ENCODE measurements at regions not wholly inside any gene's neighbourhood (a gene's known extent, or its start where the extent isn't known, plus 50 kb on each side); places are given as distances from the start of the nearest gene placed in this dataset.
"Not testable (repeated sequence)": the region's sequence is repeated elsewhere in the genome, so short reads cannot be mapped to it uniquely, and the experiment has no call there.

GRCh38 chr18:49723648-49724180 is 89.6 kb downstream of the ACAA2 start:
- FAIRE-seq = no peak
- TF ChIP-seq CTCF (IDR thresholded peaks at IDR 0.05; ENCODE audit: insufficient read depth, missing control alignments) = no peak
- DNase-seq (ENCODE audit: insufficient read length, low spot score) = no peak

- DNase-seq (ENCODE audit: insufficient read length, low spot score) (no peak), FAIRE-seq (no peak)
- TF ChIP-seq CTCF (IDR thresholded peaks at IDR 0.05; ENCODE audit: insufficient read depth, missing control alignments) = no peak
Measured at GRCh38 chr18:49722477-49722876, 90.9 kb downstream of the ACAA2 start.

GRCh38 chr18:49721981-49722380 is 91.4 kb downstream of the ACAA2 start:
- TF ChIP-seq CTCF (IDR thresholded peaks at IDR 0.05; ENCODE audit: insufficient read depth, missing control alignments) = no peak
- no peak for FAIRE-seq
- no peak for DNase-seq (ENCODE audit: insufficient read length, low spot score)

GRCh38 chr18:49720944-49721343 is 92.4 kb downstream of the ACAA2 start:
- not testable (repeated sequence) for DNase-seq (ENCODE audit: insufficient read length, low spot score); FAIRE-seq

- no peak for TF ChIP-seq CTCF (IDR thresholded peaks at IDR 0.05; ENCODE audit: insufficient read depth, missing control alignments)
- no peak for DNase-seq (ENCODE audit: insufficient read length, low spot score)
- FAIRE-seq = no peak
Measured at GRCh38 chr18:49717617-49718016, 95.7 kb downstream of the ACAA2 start.

- FAIRE-seq = no peak
- no peak for DNase-seq (ENCODE audit: insufficient read length, low spot score)
- no peak for TF ChIP-seq CTCF (IDR thresholded peaks at IDR 0.05; ENCODE audit: insufficient read depth, missing control alignments)
Measured at GRCh38 chr18:49716035-49716434, 97.3 kb downstream of the ACAA2 start.

GRCh38 chr18:49709347-49709690 is 104.0 kb downstream of the ACAA2 start:
- FAIRE-seq = no peak
- DNase-seq (ENCODE audit: insufficient read length, low spot score) = no peak
- TF ChIP-seq CTCF (IDR thresholded peaks at IDR 0.05; ENCODE audit: insufficient read depth, missing control alignments) = no peak
